ENCODE measurements at regions not wholly inside any gene's neighbourhood (a gene's known extent, or its start where the extent isn't known, plus 50 kb on each side); places are given as distances from the start of the nearest gene placed in this dataset.
"Not testable (repeated sequence)": the region's sequence is repeated elsewhere in the genome, so short reads cannot be mapped to it uniquely, and the experiment has no call there.

GRCh38 chr3:5376761-5377160 lies 189.3 kb downstream of the EDEM1 start:
- Histone ChIP-seq H3K27ac (ENCODE audit: low read depth, low read length) (no peak overlapping the region), H3K4me1 (ENCODE audit: insufficient read depth, low read length) (no peaks in the 10 kb centered on the region), H3K27me3 (ENCODE audit: insufficient read depth, low read length, poor library complexity, severe bottlenecking) (no peaks in the 10 kb centered on the region), H3K36me3 (ENCODE audit: insufficient read depth, low read length) (no peaks in the 10 kb centered on the region), H3K4me3 (ENCODE audit: low read length) (no peak overlapping the region), H3K9me3 (ENCODE audit: low read length) (no peaks in the 10 kb centered on the region)
- CTCF ChIA-PET, result no interaction called here
- H3K27ac Mint-ChIP-seq, result no peak overlapping the region
- peaks cover 3 to 8% of the 10 kb centered on the region in 2 donors for H3K27me3 Mint-ChIP-seq
- H3K36me3 Mint-ChIP-seq, result peaks cover 0 to 1% (median 0%) of the 10 kb centered on the region in 3 donors
- DNase-seq, result no peak
- peaks cover 0 to 16% (median 10%) of the 10 kb centered on the region in 5 donors for H3K9me3 Mint-ChIP-seq
- H3K4me3 Mint-ChIP-seq, result no peak overlapping the region
- no peaks in the 10 kb centered on the region for H3K4me1 Mint-ChIP-seq
- POLR2A ChIA-PET, result no interaction called here

GRCh38 chr3:5379266-5379665 lies 191.8 kb downstream of the EDEM1 start:
- POLR2A ChIA-PET, H3K4me3 Mint-ChIP-seq: not testable (repeated sequence)

DNA sequence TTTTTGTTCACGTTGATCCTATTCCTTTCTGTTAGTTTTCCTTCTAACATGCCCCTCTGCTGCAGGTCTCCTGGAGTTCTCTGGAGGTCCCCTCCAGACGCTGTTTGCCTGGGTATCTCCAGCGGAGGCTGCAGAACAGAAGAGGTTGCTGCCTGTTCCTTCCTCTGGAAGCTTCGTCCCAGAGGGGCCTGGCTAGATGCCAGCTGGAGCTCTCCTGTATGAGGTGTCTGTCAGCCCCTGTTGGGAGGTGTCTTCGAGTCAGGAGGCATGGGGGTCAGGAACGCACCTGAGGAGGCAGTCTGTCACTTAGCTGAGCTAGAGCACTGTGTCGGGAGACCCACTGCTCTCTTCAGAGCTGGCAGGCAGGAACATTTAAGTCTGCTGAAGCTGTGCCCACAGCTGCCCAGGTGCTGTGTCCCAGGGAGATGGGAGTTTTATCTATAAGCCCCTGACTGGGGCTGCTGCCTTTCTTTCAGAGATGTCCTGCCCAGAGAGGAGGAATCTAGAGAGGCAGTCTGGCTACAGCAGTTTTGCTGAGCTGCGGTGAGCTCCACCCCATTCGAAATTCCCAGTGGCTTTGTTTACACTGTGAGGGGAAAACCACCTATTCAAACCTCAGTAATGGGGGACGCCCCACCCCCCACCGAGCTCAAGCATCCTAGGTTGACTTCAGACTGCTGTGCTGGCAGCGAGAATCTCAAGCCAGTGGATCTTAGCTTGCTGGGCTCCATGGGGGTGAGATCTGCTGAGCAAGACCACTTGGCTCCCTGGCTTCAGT lies 196.2 kb downstream of the EDEM1 start:
- H3K4me1 Mint-ChIP-seq; H3K27me3 ChIP-seq (ENCODE audit: insufficient read depth, low read length, poor library complexity, severe bottlenecking); H3K4me1 ChIP-seq (ENCODE audit: insufficient read depth, low read length); H3K4me3 Mint-ChIP-seq; H3K27me3 Mint-ChIP-seq; POLR2A ChIA-PET; H3K4me3 ChIP-seq (ENCODE audit: low read length); H3K27ac Mint-ChIP-seq; H3K27ac ChIP-seq (ENCODE audit: low read depth, low read length); CTCF ChIA-PET; H3K36me3 Mint-ChIP-seq; DNase-seq; H3K36me3 ChIP-seq (ENCODE audit: insufficient read depth, low read length); H3K9me3 ChIP-seq (ENCODE audit: low read length): not testable (repeated sequence)
- peaks cover 0 to 14% (median 7%) of the 10 kb centered on the region in 5 donors for H3K9me3 Mint-ChIP-seq

More at GRCh38 chr3:5379266-5379665, 191.8 kb downstream of the EDEM1 start:
- H3K4me1 Mint-ChIP-seq; H3K4me3 ChIP-seq (ENCODE audit: low read length); DNase-seq; H3K27me3 Mint-ChIP-seq; H3K36me3 ChIP-seq (ENCODE audit: insufficient read depth, low read length); H3K36me3 Mint-ChIP-seq; H3K27me3 ChIP-seq (ENCODE audit: insufficient read depth, low read length, poor library complexity, severe bottlenecking); H3K27ac Mint-ChIP-seq; CTCF ChIA-PET; H3K4me1 ChIP-seq (ENCODE audit: insufficient read depth, low read length); H3K27ac ChIP-seq (ENCODE audit: low read depth, low read length); H3K9me3 ChIP-seq (ENCODE audit: low read length): not testable (repeated sequence)
- peaks cover 0 to 14% (median 9%) of the 10 kb centered on the region in 5 donors for H3K9me3 Mint-ChIP-seq

DNA sequence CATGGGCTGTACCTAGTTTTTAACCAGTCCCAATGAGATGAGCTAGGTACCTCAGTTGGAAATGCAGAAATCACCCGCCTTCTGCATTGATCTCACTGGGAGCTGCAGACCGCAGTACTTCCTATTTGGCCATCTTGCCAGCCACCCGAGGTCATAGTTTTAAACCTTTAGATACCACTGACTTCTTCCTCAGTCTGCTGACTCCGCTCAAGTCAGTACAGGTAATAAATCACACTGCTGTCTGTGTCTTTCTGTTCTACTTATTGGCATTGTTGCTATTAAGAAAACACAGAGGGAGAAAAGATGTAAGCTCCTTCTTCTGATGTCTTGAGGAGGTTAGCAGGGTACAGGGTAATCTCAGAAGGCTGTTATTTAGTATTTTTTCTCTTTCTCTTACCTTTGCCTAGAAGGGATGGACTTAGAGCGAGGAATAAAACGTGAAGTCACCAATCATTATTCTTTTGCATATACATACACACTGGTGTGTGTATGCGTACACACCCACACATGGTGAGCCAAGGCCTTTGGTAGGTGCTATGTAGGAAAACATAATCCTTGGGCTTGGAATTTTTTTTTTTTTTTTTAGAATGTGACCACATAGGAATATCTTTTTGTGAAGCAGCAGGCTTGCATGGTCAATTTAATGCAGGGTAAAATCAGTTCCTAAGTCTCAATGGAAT lies 197.2 kb downstream of the EDEM1 start:
- Mint-ChIP-seq H3K36me3 (no peaks in the 10 kb centered on the region), H3K4me3 (no peak overlapping the region), H3K9me3 (peaks cover 0 to 8% (median 2%) of the 10 kb centered on the region in 5 donors), H3K4me1 (no peaks in the 10 kb centered on the region), H3K27ac (no peak overlapping the region), H3K27me3 (peaks cover 0 to 2% of the 10 kb centered on the region in 2 donors)
- no peaks in the 10 kb centered on the region for H3K36me3 ChIP-seq (ENCODE audit: insufficient read depth, low read length)
- ChIA-PET CTCF (no interaction called here), POLR2A (no interaction called here)
- no peaks in the 10 kb centered on the region for H3K4me1 ChIP-seq (ENCODE audit: insufficient read depth, low read length)
- no peak for DNase-seq
- H3K27ac ChIP-seq (ENCODE audit: low read depth, low read length), result no peak overlapping the region
- no peaks in the 10 kb centered on the region for H3K9me3 ChIP-seq (ENCODE audit: low read length)
- H3K27me3 ChIP-seq (ENCODE audit: insufficient read depth, low read length, poor library complexity, severe bottlenecking), result no peaks in the 10 kb centered on the region
- no peak overlapping the region for H3K4me3 ChIP-seq (ENCODE audit: low read length)

DNA sequence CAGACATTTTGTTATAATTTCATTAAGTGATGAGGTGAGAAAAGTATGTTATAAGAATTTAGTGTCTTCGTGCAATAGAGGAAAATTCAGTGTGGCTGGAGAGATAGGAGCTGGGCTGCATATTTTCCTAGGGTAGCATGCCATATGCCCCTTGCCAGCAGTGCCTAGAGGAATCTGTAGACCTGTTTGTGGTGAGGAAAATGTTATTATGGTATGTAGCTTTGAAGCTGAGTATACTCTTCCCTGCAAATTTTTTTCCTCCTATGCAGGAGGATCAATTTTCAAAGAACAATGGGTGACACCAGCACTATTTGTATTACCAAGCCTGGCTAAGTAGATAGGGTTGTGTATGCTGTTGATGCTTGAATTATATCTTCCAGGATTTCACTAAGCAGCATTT lies 200.6 kb downstream of the EDEM1 start:
- no peak overlapping the region for H3K27ac Mint-ChIP-seq
- H3K36me3 Mint-ChIP-seq, result no peaks in the 10 kb centered on the region
- H3K27me3 ChIP-seq (ENCODE audit: insufficient read depth, low read length, poor library complexity, severe bottlenecking), result no peaks in the 10 kb centered on the region
- CTCF ChIA-PET, result no interaction called here
- POLR2A ChIA-PET, result no interaction called here
- H3K4me1 Mint-ChIP-seq, result no peaks in the 10 kb centered on the region
- H3K36me3 ChIP-seq (ENCODE audit: insufficient read depth, low read length), result no peaks in the 10 kb centered on the region
- H3K4me1 ChIP-seq (ENCODE audit: insufficient read depth, low read length), result no peaks in the 10 kb centered on the region
- no peak overlapping the region for H3K4me3 Mint-ChIP-seq
- no peaks in the 10 kb centered on the region for H3K9me3 ChIP-seq (ENCODE audit: low read length)
- H3K9me3 Mint-ChIP-seq, result no peaks in the 10 kb centered on the region
- H3K4me3 ChIP-seq (ENCODE audit: low read length), result no peak overlapping the region
- no peak overlapping the region for H3K27ac ChIP-seq (ENCODE audit: low read depth, low read length)
- H3K27me3 Mint-ChIP-seq, result peaks cover 2 to 6% of the 10 kb centered on the region in 2 donors
- no peak for DNase-seq

GRCh38 chr3:5389057-5389456 lies 201.6 kb downstream of the EDEM1 start:
- Histone ChIP-seq H3K27ac (ENCODE audit: low read depth, low read length) (no peak overlapping the region), H3K36me3 (ENCODE audit: insufficient read depth, low read length) (no peaks in the 10 kb centered on the region), H3K4me1 (ENCODE audit: insufficient read depth, low read length) (no peaks in the 10 kb centered on the region), H3K4me3 (ENCODE audit: low read length) (no peak overlapping the region), H3K9me3 (ENCODE audit: low read length) (no peaks in the 10 kb centered on the region), H3K27me3 (ENCODE audit: insufficient read depth, low read length, poor library complexity, severe bottlenecking) (no peaks in the 10 kb centered on the region)
- H3K27ac Mint-ChIP-seq, result no peak overlapping the region
- DNase-seq, result no peak
- ChIA-PET POLR2A (no interaction called here), CTCF (no interaction called here)
- no peaks in the 10 kb centered on the region for H3K9me3 Mint-ChIP-seq
- H3K36me3 Mint-ChIP-seq, result no peaks in the 10 kb centered on the region
- no peaks in the 10 kb centered on the region for H3K4me1 Mint-ChIP-seq
- no peak overlapping the region for H3K4me3 Mint-ChIP-seq
- peaks cover 3 to 6% of the 10 kb centered on the region in 2 donors for H3K27me3 Mint-ChIP-seq

DNA sequence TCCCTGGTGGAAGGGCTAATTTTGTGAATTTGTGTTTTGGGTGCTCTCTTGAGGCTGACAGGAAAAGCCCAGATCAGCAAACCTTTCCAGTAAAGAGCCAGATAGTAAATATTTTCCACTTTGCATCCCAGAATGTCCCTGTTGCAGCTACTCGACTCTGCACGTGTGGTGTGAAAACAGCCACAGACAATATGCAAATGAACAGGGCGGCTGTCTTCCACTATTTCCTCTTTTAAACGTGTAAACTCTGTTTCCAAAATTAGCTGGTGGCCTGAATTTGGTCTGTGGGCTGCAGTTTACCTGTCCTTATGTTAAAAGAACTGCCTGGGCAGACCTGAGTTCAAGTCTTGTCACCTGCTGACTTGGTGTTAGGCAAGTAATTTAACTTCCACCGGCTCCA lies 202.7 kb downstream of the EDEM1 start:
- Mint-ChIP-seq H3K36me3 (no peaks in the 10 kb centered on the region), H3K9me3 (no peaks in the 10 kb centered on the region), H3K4me3 (no peak overlapping the region), H3K27ac (no peak overlapping the region), H3K27me3 (peaks cover 3 to 6% of the 10 kb centered on the region in 2 donors), H3K4me1 (no peaks in the 10 kb centered on the region)
- DNase-seq, result no peak
- no peaks in the 10 kb centered on the region for H3K9me3 ChIP-seq (ENCODE audit: low read length)
- no peaks in the 10 kb centered on the region for H3K4me1 ChIP-seq (ENCODE audit: insufficient read depth, low read length)
- no peaks in the 10 kb centered on the region for H3K36me3 ChIP-seq (ENCODE audit: insufficient read depth, low read length)
- POLR2A ChIA-PET, result no interaction called here
- H3K27me3 ChIP-seq (ENCODE audit: insufficient read depth, low read length, poor library complexity, severe bottlenecking), result no peaks in the 10 kb centered on the region
- H3K27ac ChIP-seq (ENCODE audit: low read depth, low read length), result no peak overlapping the region
- CTCF ChIA-PET, result no interaction called here
- no peak overlapping the region for H3K4me3 ChIP-seq (ENCODE audit: low read length)

DNA sequence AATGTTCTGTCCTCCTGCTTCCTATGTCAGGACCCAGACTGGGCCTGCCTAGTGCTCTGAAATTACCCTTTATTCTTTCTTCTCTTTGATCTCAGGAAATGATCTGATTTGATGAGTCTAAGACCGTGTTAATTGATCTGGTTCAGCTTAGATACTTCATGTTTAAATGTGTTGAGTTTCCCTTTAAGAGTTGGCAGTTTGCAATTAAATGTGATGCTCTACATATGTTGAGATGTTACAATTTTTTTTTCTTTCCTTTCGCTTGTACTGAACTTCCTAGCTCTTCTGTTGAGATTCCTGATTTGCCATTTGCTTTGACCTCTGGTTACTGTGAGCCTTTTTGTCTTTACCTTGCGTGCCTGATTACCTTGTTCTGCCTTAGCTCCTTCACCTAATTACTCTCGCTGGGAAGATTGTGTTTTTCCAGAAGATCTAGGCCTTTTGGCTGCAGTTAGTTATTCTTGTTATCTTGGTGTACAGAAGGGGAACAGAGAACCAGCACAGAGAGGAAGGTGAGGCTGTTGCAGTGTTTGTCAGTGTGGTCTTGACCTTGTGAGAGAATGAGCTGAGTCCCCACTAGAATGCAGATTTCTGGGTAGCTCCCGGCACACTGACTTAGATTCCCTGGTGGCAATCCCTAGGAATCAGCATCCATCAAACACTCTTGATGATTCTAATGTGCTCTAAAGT lies 203.6 kb downstream of the EDEM1 start:
- no peaks in the 10 kb centered on the region for H3K4me1 ChIP-seq (ENCODE audit: insufficient read depth, low read length)
- CTCF ChIA-PET, result no interaction called here
- DNase-seq, result no peak
- no peaks in the 10 kb centered on the region for H3K36me3 Mint-ChIP-seq
- no peaks in the 10 kb centered on the region for H3K9me3 ChIP-seq (ENCODE audit: low read length)
- H3K27ac ChIP-seq (ENCODE audit: low read depth, low read length), result no peak overlapping the region
- POLR2A ChIA-PET, result no interaction called here
- no peak overlapping the region for H3K27ac Mint-ChIP-seq
- no peak overlapping the region for H3K4me3 ChIP-seq (ENCODE audit: low read length)
- H3K4me3 Mint-ChIP-seq, result no peak overlapping the region
- peaks cover 3 to 6% of the 10 kb centered on the region in 2 donors for H3K27me3 Mint-ChIP-seq
- no peaks in the 10 kb centered on the region for H3K36me3 ChIP-seq (ENCODE audit: insufficient read depth, low read length)
- no peaks in the 10 kb centered on the region for H3K27me3 ChIP-seq (ENCODE audit: insufficient read depth, low read length, poor library complexity, severe bottlenecking)
- no peaks in the 10 kb centered on the region for H3K9me3 Mint-ChIP-seq
- H3K4me1 Mint-ChIP-seq, result no peaks in the 10 kb centered on the region
